Astrocyte of the spinal cord (primary cell): ENCODE measurements at regions not wholly inside any gene's neighbourhood (a gene's known extent, or its start where the extent isn't known, plus 50 kb on each side); places are given as distances from the start of the nearest gene placed in this dataset.

ENCODE experiments used
- DNase-seq: peaks from one replicate; pipeline ENCODE4 v3.0.0; 2011; ENCODE audit warnings: low read depth, low spot score
- H3K4me3 ChIP-seq: 2 replicates; pipeline ENCODE4 v1.5.1; 2011; ENCODE audit warnings: low read depth, mild to moderate bottlenecking, low read length, moderate library complexity
- CTCF ChIP-seq: IDR thresholded peaks from 2 replicates; pipeline ENCODE4 v1.5.1; 2012; ENCODE audit warnings: low read depth, mild to moderate bottlenecking, low read length, inconsistent platforms
- in situ Hi-C: cut with HindIII; loops from 2 replicates; pipeline ENCODE4 v1.10.0; 2017; ENCODE audit warnings: low sequenced_read_pairs

DNA sequence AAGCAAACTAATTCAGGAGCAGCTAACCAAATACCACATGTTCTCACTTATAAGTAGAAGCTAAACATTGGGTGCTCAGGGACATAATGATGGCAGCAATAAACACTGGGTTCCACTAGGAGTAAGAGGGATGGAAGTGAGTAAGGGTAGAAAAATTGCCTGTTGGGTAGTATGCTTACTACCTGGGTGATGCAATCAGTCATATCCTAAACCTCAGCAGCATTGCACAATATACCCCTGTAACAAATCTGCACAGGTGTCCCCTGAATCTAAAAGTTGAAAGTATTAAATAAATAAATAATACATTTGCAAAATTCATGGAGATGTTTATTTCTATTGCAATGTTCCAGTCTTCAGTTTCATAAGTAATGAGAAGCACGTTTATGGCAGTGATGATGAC, 409.8 kb upstream of the FOXG1 start:
- TF ChIP-seq CTCF: no peak
- H3K4me3 ChIP-seq: no peak overlapping the region
- in situ Hi-C loops: no loop called here
- no peak for DNase-seq

DNA sequence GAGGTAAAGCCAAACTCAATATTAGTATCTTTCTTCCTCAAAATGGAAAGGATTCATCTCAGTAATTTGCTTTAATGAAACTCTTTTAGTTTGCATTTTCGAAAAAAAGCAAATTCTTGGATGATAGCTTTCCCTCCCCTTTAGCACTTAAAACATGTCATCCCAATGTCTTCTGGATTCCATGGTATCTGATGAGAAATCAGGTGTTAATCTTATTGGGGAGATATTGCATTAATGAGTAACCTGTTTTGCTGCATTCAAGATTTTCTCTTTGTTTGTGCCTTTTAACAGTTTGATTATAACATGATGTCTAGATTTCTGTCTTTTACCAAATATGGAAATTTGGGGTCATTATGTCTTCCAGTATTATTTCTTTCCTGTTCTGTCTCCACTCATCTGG, 405.1 kb upstream of the FOXG1 start:
- no peak for DNase-seq
- in situ Hi-C loops: no loop called here
- no peak for TF ChIP-seq CTCF
- H3K4me3 ChIP-seq: no peak overlapping the region

GRCh38 chr14:28365510-28365909, 401.1 kb upstream of the FOXG1 start:
- DNase-seq: no peak
- in situ Hi-C loops: no loop called here
- TF ChIP-seq CTCF: no peak
- no peak overlapping the region for H3K4me3 ChIP-seq

DNA sequence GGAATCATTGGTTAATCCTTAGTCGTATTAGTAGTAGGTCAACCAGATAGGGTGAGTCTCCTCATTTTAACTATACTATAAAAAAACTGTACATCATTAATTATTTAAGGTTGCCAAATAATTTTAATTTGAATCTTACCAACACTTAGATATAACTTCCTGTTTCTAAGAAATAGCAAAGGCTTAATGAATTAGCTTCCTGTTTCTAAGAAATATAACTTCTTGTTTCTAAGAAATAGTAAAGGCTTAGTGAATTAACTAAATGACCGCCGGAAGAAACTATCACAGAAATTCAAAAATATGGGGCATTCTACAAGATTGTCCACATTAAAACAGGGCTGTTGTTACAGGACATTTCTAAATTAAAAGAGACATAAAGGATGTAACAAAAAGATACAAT, 392.9 kb upstream of the FOXG1 start:
- no peak for DNase-seq
- TF ChIP-seq CTCF: no peak
- H3K4me3 ChIP-seq: no peak overlapping the region
- in situ Hi-C loops: no loop called here

GRCh38 chr14:28375295-28375694, 391.3 kb upstream of the FOXG1 start:
- no peak overlapping the region for H3K4me3 ChIP-seq
- TF ChIP-seq CTCF: peak; percentile 58
- DNase-seq: peak; percentile 54
- in situ Hi-C loops: no loop called here

GRCh38 chr14:28381656-28382055, 384.9 kb upstream of the FOXG1 start:
- in situ Hi-C loops: no loop called here
- peak; percentile 18 for DNase-seq
- no peak overlapping the region for H3K4me3 ChIP-seq
- no peak for TF ChIP-seq CTCF
